Right lobe of liver (tissue), 4 donors: ENCODE measurements at regions not wholly inside any gene's neighbourhood (a gene's known extent, or its start where the extent isn't known, plus 50 kb on each side); places are given as distances from the start of the nearest gene placed in this dataset.
A peak's percentile ranks its signal among the peaks of the same experiment; 100 is the strongest.

Experiments
- POLR2A ChIP-seq: fragments of 450-650 bp; IDR thresholded peaks from one replicate; pipeline ENCODE4 v1.6.1; 2017; ENCODE audit warnings: antibody characterized with exemption, mild to moderate bottlenecking
- TF ChIP-seq, protein P1 (sequence below), 4 donors: fragments of 200-600 bp in 3 of 4; fragments of 450-650 bp in 1 of 4; IDR thresholded peaks; one replicate each; pipeline versions ENCODE4 v1.5.1 to v1.8.0; 2016 to 2022; ENCODE audit warnings: antibody characterized with exemption in 4 of 4, mild to moderate bottlenecking in 2 of 4
- donor health status: DM: no; HTN: no; CAD: no.
- donor health status: DM: no; HTN: no; CAD: no.
- donor health status: DM: no; HTN: yes; CAD: no.

DNA sequence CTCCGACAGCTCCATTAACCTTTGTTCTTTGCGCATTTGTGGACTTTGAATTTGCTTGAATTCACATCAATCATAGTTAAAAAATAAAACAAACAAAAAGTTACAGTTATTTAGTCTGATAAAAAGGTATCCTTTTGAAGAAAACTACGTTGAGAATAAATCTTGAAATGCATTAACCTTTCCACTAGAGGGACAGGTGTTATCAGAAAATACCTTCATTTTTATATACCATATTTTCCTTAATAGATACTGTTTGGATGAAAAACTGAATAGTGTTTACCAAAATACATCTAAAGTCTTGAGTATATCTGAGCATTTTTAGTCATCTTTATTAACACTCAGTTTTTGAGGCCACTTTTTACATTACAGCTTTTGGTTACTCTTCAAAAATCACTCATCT lies 371.9 kb downstream of the ZWINT start:
- TF ChIP-seq, protein P1, sequence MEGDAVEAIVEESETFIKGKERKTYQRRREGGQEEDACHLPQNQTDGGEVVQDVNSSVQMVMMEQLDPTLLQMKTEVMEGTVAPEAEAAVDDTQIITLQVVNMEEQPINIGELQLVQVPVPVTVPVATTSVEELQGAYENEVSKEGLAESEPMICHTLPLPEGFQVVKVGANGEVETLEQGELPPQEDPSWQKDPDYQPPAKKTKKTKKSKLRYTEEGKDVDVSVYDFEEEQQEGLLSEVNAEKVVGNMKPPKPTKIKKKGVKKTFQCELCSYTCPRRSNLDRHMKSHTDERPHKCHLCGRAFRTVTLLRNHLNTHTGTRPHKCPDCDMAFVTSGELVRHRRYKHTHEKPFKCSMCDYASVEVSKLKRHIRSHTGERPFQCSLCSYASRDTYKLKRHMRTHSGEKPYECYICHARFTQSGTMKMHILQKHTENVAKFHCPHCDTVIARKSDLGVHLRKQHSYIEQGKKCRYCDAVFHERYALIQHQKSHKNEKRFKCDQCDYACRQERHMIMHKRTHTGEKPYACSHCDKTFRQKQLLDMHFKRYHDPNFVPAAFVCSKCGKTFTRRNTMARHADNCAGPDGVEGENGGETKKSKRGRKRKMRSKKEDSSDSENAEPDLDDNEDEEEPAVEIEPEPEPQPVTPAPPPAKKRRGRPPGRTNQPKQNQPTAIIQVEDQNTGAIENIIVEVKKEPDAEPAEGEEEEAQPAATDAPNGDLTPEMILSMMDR (IDR thresholded peaks at IDR 0.05) = peak; percentile 12 to 31 (median 28)
- no peak for TF ChIP-seq POLR2A
